Kidney (tissue), 13 donors: ENCODE measurements at regions not wholly inside any gene's neighbourhood (a gene's known extent, or its start where the extent isn't known, plus 50 kb on each side); places are given as distances from the start of the nearest gene placed in this dataset.

Source experiments
- DNase-seq, 5 donors: peaks; one replicate each; pipeline ENCODE4 v3.0.0-alpha.2; 2013 to 2020
- FAIRE-seq: peaks from 2 replicates; lab custom pipeline; 2012; peaks lifted over from hg19 to GRCh38; lab: Jason Lieb, UNC
- H3K27ac ChIP-seq, 2 donors: one replicate each; pipeline ENCODE4 v1.7.0; 2013; ENCODE audit warnings: low read depth in 2 of 2, low read length in 2 of 2, inconsistent platforms in 1 of 2
- H3K27me3 ChIP-seq: one replicate; pipeline ENCODE4 v1.7.1; 2013; ENCODE audit warnings: low read length, inconsistent platforms; ENCODE audit not compliant: control insufficient read depth, insufficient read depth
- H3K36me3 ChIP-seq, 3 donors: one replicate each; pipeline versions ENCODE4 v1.7.0 to v1.7.1; 2013; ENCODE audit warnings: low read length in 3 of 3, control low read depth in 1 of 3, inconsistent platforms in 1 of 3; ENCODE audit not compliant: insufficient read depth in 3 of 3, control insufficient read depth in 2 of 3
- H3K4me1 ChIP-seq, 3 donors: one replicate each; pipeline versions ENCODE4 v1.7.0 to v1.7.1; 2013; ENCODE audit warnings: low read length in 3 of 3, inconsistent platforms in 1 of 3, low read depth in 1 of 3; ENCODE audit not compliant: control insufficient read depth in 2 of 3, insufficient read depth in 2 of 3
- H3K4me3 ChIP-seq, 3 donors: one replicate each; pipeline versions ENCODE4 v1.7.0 to v1.8.1; 2013; ENCODE audit warnings: low read length in 3 of 3, control low read depth in 1 of 3, inconsistent platforms in 1 of 3
- H3K9ac ChIP-seq, 3 donors: one replicate each; pipeline versions ENCODE4 v1.7.0 to v1.7.1; 2013; ENCODE audit warnings: low read length in 3 of 3, control low read depth in 1 of 3, inconsistent platforms in 1 of 3
- H3K9me3 ChIP-seq, 3 donors: one replicate each; pipeline versions ENCODE4 v1.7.0 to v1.7.1; 2013; ENCODE audit warnings: low read length in 3 of 3, control low read depth in 1 of 3, inconsistent platforms in 1 of 3; ENCODE audit not compliant: control insufficient read depth in 2 of 3, insufficient read depth in 1 of 3
- CTCF ChIP-seq: IDR thresholded peaks from 3 replicates; pipeline ENCODE4 v1.5.1; 2012; ENCODE audit warnings: mild to moderate bottlenecking, moderate library complexity, borderline replicate concordance; ENCODE audit not compliant: insufficient read depth; ENCODE audit errors: extremely low read depth
- intact Hi-C: fragments of 100-400 bp; cut with DNase I; formaldehyde crosslinking; loops from one replicate; pipeline ENCODE4 v1.11.1; 2022
- donor health status: control.
- donor health status: control.
- donor health status: control.
- donor health status: control.
- donor health status: control.
- donor health status: DM: yes; HTN: yes; CAD: no.
- donor health status: Normal renal cell carcinoma (clear cell type).

DNA sequence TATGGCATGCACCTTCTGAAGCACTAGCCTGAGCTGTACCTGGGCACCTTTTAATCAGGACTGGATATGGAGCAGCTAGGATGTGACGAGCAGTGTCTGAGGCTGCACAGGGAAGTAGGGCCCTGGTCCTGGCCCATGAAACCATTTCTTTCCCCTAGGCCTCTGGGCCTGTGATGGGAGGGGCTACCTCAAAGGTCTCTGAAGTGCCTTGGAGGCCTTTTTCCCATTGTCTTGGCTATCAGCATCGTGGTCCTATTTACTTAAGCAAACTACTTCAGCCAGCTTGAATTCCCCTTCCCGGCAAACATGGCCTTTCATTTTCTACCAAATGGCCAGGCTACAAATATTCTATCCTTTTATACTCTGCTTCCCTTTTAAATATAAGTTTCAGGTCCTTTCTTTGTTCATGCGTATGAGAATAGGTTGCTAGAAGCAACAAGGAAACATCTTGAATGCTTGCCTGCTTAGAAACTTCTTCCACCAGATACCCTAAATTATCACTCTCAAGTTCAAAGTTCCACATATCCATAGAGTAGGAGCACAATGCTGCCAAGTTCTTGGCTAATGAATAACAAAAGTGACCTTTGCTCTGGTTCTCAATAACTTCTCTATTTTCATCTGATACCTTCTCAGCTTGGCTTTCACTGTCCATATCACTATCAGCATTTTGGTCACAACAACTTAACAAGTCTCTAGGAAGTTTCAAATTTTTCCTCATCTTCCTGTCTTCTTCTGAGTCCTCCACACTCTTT lies 673.1 kb downstream of the HTR1B start:
- intact Hi-C loops = no loop called here
- peak overlapping the region in 1 of 2 donors; percentile 29 for H3K27ac ChIP-seq
- TF ChIP-seq CTCF = no peak
- H3K4me1 ChIP-seq = peaks cover 0 to 3% (median 0%) of the 10 kb centered on the region in 3 donors
- no peaks in the 10 kb centered on the region for H3K27me3 ChIP-seq
- FAIRE-seq = no peak
- H3K9ac ChIP-seq = no peak overlapping the region
- H3K36me3 ChIP-seq = no peaks in the 10 kb centered on the region
- H3K4me3 ChIP-seq = no peak overlapping the region
- peak in 1 of 5 donors; percentile 7 for DNase-seq
- H3K9me3 ChIP-seq = no peaks in the 10 kb centered on the region

- peak overlapping the region in 1 of 2 donors; percentile 29 for H3K27ac ChIP-seq
- H3K9ac ChIP-seq = no peak overlapping the region
- H3K4me3 ChIP-seq = no peak overlapping the region
- intact Hi-C loops = no loop called here
- no peaks in the 10 kb centered on the region for H3K36me3 ChIP-seq
- no peak for DNase-seq
- TF ChIP-seq CTCF = no peak
- FAIRE-seq = no peak
- no peaks in the 10 kb centered on the region for H3K27me3 ChIP-seq
- H3K9me3 ChIP-seq = no peaks in the 10 kb centered on the region
- H3K4me1 ChIP-seq = peaks cover 0 to 3% (median 0%) of the 10 kb centered on the region in 3 donors
These were observed 673.7 kb downstream of the HTR1B start for GRCh38 chr6:76789580-76789979.

DNA sequence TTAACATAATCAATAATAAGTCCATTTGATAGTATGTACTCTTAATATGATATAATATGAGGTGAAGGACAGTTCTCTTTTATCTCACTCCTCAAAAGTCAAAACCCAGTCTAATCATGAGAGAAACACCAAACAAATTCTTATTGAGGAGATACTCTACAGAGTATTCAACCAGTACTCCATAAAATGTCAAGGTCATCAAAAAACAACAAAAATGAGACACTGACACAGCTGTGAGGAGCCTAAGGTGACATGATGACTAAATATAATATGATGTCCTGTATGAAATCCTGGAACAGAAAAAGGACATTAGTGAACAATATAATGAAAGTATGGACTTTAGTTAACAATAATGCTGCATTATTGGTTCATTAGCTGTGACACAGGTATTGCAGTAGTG lies 675.1 kb downstream of the HTR1B start:
- H3K9me3 ChIP-seq = no peaks in the 10 kb centered on the region
- no peaks in the 10 kb centered on the region for H3K27me3 ChIP-seq
- H3K4me1 ChIP-seq = peaks cover 0 to 3% (median 0%) of the 10 kb centered on the region in 3 donors
- TF ChIP-seq CTCF = no peak
- H3K36me3 ChIP-seq = no peaks in the 10 kb centered on the region
- H3K27ac ChIP-seq = no peak overlapping the region
- no peak for FAIRE-seq
- H3K4me3 ChIP-seq = no peak overlapping the region
- intact Hi-C loops = no loop called here
- H3K9ac ChIP-seq = no peak overlapping the region
- no peak for DNase-seq
